OCI-LY1 (cell line): ENCODE measurements at regions not wholly inside any gene's neighbourhood (a gene's known extent, or its start where the extent isn't known, plus 50 kb on each side); places are given as distances from the start of the nearest gene placed in this dataset.

ENCODE experiments used
- CTCF ChIP-seq: fragments of 200-600 bp; sonication (generic), shearing (Covaris generic); IDR thresholded peaks from 2 replicates; pipeline ENCODE4 v1.5.1; 2017; ENCODE audit warnings: mild to moderate bottlenecking, antibody characterized with exemption, low read length, moderate library complexity, mixed read lengths
- EZH2 ChIP-seq: fragments of 200-600 bp; sonication (generic), shearing (Covaris generic); IDR thresholded peaks from 2 replicates; pipeline ENCODE4 v1.8.0; 2017; ENCODE audit warnings: borderline replicate concordance, mixed run types, mild to moderate bottlenecking, antibody characterized with exemption, low read length, moderate library complexity, mixed read lengths

- TF ChIP-seq EZH2 (no peak), CTCF (no peak)
Observed at GRCh38 chr5:136538534-136538933, 173.2 kb upstream of the TRPC7 start.
